ENCODE measurements at regions not wholly inside any gene's neighbourhood (a gene's known extent, or its start where the extent isn't known, plus 50 kb on each side); places are given as distances from the start of the nearest gene placed in this dataset.
"Not testable (repeated sequence)": the region's sequence is repeated elsewhere in the genome, so short reads cannot be mapped to it uniquely, and the experiment has no call there.

DNA sequence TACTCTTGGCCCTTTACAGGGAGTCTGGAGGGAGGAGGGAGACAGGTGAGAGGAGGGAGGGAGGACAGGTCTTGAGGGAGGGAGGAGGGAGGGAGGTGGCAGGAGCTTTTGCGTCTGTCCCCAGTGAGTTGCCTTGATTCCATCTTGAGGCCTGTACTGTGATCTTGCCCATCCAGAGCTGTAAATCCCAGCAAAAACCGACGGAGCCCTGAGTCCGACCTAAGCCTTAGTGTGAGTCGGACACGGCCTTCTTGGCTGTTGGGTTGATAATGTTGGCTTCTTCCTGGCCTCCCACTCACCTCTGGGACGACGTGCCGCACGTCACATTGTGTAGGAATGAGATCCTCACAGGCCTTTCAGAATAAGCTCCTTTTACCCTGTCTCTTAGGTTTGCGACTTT lies 72.5 kb downstream of the RGS12 start:
- no peak for DNase-seq

DNA sequence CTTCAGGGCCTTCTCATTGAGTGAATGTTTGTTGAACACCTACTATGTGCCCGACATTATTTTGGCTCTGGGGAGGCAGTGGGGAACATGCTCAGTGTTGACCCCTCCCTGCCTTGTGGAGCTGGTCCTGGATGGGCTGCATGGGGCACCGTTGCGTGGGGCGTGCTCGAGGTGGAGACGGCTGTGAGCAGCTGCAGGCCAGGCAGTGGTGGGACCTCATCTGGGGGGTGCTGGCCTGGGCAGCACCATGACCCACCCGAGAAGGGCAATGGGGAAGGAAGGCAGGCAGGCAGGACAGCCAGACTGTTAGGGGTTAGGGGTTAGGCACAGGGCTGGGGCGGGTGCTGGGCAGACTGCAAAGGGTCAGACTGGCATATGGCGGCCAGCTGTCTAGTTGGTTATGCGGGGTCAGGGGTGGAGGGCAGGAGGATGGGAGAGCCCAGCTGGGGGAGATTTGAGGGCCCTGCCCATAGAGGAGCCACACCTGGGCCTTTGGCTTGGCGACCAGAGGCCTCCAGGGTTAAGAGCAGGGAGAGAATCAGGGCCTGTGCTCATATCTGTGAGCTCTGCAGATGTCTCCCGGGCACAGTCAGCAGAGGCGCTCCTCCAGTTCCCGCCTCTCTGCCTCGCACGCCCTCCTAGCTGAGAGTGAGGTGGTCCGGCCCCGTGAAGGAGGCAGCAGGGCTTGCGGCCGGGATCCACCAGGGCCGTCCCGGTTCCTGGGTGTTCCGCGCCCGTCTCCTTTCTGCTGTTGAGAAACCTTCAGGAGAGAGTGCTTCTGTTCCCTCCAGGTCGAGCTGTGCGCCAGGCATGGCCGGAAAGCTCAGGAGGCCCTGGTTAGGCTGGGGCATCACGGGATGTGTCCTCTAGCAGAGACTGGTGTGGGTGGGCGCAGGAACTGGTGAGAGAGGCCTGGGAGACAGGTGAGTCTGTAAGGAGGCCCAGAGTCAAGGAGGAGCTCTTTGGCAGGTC lies 73.3 kb downstream of the RGS12 start:
- DNase-seq: no peak

DNA sequence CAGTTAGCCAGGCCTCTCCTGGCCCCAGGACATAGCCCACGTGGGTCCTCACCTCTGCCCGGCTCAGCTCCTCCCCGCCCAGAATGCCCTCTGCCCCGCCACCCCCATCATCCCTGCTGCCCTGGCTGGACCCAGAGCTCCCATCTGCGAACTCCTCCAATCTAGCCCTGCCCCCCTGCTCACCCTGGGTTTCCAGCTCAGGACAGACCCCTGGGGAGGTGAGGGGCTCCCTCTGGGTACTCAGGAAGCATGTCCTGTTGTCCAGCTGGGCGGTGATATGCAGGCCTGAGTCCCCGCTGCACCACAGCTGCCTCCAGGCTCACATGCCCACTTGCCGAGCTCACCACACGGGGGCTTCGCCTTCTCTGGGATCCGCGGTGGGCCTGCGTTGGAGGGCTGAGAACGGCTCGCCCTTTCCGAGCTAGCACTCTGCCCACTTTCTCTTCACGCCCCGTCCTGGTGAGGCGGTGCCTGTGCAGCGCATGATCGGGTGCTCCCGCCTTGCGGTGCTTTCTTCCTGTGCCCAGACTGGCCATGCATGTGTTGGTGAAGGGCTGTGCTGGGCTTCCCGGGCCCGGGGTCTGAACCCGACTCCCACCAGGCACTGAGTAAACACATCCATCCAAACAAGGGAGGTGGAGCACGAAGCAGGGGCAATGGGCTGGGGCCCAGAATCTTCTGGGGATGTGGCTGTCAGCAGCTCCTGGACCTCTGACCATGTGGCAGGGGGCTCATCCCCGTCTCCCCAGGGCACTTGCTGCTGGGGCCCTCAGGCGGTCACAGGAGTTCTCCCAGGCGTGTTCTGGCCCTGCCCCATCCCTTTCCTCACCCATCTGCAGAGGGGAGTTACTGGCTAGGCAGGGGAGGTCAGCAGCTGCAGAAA lies 74.3 kb downstream of the RGS12 start:
- no peak for DNase-seq

DNA sequence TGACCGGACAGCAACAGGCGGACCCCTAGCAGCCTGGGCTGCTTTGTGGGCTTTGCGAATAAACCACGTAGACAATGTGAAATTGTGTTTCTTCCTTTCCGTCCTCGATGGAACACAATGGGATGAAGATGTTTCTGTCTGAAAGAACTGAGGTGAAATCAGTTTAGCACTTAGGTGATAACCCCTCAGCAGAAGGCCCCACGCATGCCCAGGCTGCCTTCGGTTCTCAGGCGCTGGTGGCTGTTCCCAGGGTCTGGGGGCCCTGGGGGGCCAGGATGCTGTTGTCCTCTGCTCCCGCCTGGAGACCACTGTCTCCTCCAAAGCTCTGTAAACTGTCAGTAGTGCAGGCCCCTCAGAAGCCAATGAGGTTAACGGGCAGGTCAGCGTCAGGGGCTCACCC lies 73.9 kb upstream of the HGFAC start:
- DNase-seq: no peak

DNA sequence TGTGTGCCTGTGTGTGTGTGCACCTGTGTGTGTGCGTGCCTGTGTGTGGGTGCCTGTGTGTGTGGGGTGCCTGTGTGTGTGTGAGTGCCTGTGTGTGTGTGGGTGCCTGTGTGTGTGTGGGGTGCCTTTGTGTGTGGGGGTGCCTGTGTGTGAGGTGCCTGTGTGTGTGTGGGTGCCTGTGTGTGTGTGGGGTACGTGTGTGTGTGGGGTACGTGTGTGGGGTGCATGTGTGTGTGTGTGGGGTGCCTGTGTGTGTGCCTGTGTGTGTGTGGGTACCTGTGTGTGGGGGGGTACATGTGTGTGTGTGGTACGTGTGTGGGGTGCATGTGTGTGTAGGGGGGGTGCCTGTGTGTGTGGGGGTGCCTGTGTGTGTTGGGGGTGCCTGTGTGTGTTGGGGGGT lies 73.4 kb upstream of the HGFAC start:
- no peak for DNase-seq

DNA sequence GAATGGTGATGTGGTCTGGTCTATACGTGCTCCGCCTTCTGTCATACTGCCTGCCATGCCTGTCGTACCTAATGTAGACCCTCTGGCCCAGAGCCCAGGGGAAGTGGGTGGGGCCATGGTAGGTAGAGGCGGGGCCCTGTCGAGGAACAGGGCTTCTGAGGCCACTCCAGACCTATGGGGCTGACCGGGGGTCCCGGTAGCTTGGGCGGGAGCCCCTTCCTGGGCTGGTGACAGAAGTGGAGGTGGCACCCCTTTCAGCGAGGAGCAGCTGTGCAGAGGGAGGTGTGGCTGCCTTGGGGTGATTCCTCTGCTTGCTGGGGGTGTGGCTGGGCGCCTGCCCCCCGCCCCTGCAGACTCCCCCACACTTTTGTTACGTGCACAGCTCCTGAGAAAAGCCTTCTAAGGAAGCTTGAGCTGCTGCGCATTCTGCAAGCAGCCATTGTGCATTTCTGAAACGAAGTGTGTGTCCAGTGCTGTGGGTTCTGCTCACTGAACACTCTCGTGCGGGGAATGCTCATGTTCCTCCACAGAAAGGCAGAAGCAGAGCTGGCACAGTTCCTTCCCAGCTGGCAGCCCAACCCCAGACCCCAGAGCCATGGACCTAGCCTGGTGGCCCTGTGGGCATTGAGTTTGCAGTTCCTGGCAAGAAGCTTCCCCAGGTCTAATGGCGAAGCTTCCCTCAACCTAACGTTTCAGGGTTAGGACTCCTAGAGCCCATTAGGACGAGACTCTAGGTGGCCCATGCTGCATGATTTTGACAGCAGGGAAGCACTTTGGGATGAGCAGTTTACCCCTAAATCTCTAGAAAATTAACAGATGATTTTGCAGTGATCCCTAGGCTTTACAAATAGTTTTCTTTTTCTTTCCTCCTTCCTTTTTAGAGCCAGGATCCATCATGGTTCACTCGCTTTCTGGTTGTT lies 72.7 kb upstream of the HGFAC start:
- DNase-seq: no peak

DNA sequence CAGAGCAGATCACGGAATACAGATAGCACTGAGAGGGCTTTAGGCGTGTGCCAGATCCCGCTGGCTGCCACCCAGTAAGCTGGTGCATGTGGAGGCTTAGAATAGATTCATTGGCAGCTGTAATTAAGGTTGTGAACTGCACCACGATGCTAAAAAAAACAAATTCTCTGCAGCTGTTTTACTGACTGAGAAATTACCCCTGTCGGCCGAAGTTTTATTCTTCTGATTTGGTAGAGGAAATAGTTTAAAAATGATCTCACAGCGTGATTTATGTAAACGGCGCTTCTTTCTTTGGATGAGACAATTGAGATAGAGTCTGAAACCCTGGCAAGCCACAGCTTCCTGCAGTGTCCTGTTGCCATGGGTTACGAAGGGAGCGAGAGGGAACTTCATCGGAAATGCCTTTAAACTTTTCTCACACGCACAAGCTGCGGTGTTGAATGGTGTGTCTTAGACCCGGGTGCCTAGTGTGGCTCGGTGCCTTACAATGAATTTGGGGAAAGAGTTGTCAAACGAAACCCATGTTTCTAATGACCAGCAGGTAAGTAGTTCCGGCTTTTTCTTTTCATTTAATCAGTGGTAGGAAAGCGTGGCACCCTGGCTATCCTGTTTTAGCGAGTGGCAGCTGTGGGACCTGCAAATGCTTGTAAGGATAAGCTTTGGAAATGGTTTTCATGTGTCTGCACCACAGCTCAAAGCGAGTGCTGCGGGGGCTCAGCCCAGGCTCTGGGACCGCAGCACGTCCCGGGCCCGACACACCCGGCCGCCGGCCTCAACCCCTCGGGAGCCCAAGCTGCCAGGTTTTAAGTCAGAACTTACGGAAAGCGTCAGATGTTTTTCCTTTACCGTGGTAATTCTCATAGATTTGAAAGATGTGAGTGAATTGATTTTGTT lies 71.7 kb upstream of the HGFAC start:
- DNase-seq: peak; percentile 7

DNA sequence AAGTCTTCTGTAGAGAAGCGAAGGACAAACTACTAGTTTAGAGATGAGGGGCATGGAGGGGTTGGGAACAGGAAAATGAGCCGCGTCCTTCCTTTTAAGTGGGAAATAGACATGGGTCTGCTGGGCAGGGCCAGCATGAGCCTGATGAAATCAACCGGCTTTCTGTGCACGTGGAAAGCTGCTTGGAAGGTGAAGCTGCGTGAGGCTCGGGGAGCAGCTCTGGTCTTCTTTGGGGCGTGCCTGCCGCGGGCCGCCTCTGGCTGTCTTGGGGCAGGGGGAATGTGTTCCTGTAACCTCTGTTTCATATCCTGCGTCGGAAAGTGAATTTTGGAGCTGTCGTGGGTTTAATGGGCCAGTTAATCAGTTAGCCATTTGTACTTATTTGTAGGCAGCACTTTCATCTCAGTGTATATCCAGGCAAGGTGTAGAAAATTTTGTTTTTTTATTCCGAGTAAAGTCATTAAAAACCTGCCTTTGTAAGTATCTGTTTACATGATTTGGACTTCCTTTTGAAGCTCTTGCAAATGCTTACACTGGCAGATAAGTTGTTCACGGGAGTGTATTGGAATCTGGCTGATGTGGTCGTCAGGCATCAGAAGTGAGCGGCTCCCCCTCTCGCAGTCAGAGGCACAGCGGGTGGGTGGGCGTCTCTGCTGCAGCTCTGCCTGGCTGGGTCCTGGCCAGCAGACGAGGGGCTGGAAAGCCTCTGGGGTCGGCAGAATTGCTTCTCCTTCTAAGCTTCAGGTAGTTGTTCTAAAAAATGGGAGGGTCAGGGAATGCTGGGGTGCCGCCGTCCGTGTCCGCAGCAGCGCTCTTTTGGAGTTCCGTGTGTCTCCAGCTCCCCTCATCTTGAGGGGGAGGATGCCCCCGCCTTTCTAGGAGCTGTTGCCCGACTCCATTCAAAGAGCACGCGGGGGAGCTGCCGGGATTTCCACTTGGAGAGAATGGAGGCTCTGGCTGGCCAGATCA lies 70.5 kb upstream of the HGFAC start:
- no peak for DNase-seq

DNA sequence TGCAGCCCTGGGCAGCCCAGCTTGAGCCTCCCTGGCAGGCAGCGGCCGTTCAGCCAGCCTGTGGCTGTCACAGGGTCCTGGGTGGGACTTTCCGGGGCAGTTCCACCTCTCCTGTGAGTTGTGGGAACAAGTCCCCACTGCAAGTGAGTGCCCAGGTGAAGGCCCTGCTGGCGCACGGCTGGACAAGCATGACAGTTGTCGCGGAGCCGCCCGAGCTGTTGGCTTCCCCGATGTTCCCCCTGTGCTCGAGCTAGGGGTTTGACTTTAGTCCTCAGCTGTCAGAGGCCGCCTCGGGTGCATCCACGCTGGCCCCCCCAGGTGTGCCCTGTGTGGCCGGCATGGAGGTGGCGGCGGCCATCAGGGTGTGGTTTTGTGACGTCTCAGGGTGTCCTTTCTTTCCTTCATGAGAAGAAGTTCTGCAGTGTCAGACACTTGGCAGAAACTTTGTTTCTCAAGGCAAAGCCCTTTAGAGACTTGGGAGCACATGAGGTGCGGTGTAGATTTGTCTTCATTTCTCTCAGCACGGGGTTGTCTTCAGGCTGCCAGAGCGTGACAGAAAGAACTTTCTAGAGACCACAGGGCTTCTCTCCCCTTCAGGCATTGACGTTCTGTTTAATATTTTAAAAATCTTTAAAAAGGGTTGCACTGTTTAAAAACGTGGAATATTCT lies 69.4 kb upstream of the HGFAC start:
- no peak for DNase-seq

DNA sequence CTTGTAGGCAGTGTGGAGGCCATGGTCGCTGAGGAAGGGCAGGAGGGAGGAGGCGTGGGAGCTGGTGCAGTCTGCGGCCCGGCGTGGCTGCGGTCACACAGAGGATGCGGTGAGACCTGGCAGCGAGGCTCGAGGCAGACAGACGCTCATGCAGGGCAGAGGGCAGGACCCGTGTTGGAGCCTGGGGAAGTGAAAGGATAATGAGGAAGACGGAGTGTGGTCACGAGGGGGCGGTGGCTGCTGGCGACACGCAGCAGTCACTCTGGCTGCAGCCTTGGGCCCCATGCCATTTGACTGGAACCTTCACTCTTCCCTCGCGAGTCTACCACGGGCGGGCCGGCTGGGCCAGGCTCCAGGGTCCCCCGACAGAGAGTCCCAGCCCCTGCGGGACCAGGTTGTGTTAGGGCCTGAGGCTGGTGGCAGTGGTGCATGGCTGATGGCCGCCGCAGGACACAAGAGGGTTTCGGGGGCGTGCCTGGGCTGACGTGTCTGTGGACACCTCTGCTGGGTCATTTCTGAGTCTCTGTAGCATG lies 68.8 kb upstream of the HGFAC start:
- DNase-seq: no peak

DNA sequence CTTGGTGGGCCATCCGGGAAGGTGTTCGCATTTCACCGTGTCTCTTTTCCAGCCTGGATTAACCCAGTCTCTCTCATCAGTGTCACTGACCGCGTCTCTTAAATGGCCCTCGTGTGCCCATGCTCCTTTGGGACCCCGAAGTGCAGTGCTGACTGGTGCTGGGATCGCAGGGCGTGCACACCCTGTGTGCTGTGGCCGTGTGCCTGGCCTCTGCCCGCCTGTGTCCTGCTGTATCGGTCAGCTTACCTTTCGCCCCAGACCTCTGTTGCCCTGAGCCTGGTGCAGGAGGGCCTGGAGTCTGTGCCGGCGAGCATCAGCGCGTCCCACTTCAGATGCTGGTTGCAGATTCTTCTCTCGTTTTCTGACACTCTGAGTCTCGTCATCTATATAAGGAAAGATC lies 68.3 kb upstream of the HGFAC start:
- no peak for DNase-seq

DNA sequence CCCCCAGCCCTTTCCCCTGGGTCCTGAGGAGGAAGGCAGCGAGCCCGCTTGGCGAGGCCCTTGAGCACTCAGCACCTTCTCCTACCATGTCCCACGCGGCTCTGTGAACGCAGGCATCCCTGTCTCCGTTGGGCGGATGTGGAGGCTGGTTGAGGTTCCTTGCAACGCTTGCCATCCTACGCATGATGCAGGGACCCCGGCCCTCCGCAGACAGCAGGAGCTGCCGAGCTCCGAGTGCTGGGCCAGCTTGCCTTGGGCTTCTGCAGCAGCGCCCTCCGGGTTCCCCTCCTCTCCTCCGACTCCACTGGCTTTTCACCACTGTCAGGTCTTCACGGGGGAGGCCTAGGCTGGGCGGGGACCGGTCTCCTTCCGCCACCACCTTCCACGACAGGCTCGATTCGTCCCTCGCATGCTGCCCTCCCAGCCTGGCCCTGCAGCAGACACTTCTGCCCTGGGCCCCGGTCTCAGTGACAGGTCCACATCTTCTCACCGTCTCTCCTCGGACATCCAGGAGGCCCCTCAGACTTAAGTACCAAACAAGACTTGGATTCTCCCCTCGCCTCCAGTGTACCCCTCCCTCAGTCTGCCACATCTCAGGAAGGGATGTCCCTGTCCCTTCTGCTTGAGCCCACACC lies 67.6 kb upstream of the HGFAC start:
- DNase-seq: no peak

DNA sequence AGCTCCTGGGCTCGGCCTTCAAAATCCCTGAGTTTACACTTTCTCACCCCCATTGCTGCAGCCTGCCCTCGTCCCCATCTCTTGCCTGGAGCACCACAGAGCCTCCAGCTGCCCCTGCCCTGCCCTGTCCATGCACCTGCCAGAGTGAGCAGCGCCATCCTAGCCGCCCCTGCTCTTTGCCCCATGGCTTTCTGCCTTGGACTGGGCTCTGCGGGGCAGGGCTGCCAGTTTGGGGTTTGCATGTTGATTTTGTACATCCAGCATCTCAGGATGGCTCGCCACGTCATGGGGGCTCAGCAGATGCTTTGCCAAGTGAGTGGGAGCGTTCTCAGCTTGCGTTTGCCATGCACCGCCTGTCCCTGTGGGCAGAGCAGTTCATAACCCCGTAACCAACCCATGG lies 67.1 kb upstream of the HGFAC start:
- no peak for DNase-seq

DNA sequence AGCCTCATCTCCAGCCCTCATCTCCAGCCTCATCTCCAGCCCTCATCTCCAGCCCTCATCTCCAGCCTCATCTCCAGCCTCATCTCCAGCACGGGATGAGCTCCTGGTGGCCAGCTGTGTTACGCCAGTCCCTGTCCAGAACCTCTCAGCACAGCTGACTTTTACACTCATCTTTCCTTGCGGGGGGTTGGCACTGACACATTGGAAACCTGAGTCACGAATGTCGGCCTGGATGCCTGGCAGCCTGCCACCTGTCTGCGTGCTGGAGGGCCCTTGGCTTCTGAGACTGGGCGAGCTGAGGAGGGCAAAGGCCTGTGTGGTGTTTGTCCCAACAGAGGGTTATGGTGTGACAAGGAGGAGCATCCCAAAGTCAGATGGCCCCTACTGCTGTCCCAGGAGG lies 66.1 kb upstream of the HGFAC start:
- no peak for DNase-seq

DNA sequence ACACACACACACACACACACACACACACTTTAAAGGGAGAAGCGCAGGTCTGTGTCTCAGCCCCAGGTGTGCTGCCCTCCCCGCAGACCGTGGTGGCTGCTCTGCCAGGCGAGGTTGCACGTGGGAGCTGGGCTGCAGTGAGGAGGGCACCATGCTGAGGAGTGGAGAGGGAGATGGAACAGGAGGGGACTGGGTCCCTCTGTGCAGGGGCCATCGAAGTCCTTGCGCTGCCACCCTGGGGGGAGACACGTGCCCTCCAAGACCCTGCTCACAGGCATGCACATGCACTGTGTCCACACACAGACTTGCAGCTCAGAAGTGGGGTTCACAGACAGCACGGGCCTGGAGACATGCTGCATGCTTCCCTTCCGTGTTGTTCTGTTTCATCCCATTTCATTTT lies 65.5 kb upstream of the HGFAC start:
- no peak for DNase-seq

DNA sequence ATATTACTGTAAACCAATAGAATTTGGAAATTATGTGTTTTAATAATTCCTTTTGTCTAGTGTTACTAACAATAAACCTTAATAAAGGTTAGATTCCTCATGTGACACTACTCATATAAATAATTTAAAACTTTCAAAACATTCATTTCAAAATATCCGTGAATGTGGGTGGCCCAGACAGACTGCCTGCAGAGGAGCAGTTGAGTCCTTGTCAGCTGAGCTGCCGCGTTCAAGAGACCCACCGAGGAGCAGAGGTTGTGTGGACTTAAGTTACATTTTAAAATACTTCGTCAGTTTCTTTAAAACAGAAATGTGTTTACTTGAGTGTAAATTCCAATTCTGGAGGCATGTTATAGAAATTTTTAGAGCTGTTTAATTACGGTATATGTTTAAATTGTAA lies 64.2 kb upstream of the HGFAC start:
- DNase-seq: no peak

DNA sequence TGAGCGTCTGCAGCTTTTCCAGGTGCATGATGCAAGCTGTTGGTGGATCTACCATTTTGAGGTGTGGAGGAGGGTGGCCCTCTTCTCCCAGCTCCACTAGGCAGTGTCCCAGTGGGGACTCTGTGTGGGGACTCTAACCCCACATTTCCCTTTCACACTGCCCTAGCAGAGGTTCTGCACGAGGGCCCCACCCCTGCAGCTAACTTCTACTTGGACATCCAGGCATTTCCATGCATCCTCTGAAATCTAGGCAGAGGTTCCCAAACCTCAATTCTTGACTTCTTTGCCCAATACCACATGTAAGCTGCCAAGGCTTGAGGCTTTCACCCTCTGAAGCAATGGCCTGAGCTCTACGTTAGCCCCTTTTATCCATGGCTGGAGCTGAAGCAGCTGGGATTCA lies 61.4 kb upstream of the HGFAC start:
- DNase-seq: not testable (repeated sequence)

DNA sequence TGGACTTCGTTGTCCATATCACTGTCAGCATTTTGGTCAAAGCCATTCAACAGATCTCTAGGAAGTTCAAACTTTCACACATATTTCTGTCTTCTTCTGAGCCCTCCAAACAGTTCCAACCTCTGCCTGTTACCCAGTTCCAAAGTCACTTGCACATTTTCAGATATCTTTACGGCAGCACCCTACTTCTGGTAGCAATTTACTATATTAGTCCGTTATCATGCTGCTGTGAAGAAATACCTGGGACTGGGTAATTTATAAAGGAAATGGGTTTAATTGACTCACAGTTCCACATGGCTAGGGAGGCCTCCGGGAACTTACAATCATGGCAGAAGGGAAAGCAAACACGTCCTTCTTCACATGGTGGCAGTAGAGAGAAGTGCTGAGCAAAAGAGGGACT lies 60.6 kb upstream of the HGFAC start:
- not testable (repeated sequence) for DNase-seq

DNA sequence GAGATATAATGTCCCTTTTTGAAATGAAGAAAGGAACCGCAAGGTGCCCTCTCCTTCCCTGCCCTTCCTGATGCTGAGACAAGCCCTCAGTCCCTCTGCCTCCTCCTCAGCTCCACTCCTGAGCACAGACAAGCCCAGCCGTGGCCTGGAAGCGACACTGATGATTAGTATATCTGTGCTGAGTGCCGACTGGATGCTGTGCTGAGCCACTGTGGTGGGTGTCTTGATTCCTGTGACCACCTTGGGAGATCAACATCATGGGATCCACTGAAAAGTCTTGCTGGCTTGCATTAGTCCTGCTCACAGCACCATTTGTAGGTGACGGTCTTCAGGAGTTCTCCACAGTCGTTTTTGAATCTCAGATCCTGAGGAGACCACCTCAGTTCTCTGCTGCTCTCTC lies 59.5 kb upstream of the HGFAC start:
- no peak for DNase-seq

Measured in GF-D8 (cell line).